Activated CD4-positive, CD25-positive, alpha-beta regulatory T cell (primary cell): ENCODE measurements at regions not wholly inside any gene's neighbourhood (a gene's known extent, or its start where the extent isn't known, plus 50 kb on each side); places are given as distances from the start of the nearest gene placed in this dataset.
A peak's percentile ranks its signal among the peaks of the same experiment; 100 is the strongest.

Experiments
- DNase-seq, 4 experiments: peaks; one replicate each; lab custom pipeline; 2025; lab: John Stamatoyannopoulos, UW

DNA sequence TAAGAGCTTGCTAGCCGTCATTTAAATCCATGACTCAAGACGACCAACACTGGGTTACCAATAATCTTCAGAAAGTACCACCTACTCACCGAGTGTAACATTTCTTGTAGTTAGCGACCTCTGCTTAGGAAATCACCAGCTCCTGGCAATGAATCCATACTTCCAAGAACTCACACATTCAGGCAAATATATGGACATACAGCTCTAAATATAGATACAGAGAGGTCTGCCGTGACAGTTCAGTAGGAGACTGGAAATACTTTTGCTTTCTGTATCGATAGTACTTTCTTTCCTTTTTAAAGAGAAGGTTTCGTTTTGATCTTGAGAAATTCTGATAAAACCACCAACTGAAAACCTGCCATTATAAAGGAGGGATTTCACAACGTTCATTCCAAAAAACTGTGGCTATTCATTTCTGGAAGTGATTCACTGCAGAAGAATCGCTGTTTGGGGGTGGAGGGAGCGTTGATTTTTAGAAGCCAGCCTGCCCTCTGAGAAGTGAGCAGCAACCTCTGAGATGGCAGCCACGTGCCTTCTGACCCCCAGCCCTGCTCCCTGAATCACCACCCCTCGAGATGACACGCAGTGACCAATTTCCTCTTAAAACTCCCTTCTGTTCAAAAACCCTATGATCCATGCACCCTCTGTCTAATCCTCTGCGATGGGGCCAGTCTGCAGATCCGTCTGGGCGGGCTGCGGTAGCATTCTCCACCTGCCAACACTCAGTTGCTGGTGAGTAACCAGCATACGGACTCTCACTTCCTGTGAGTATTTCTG lies 179.0 kb upstream of the KLF14 start:
- DNase-seq, result peak; percentile 46 to 65 (median 53)

DNA sequence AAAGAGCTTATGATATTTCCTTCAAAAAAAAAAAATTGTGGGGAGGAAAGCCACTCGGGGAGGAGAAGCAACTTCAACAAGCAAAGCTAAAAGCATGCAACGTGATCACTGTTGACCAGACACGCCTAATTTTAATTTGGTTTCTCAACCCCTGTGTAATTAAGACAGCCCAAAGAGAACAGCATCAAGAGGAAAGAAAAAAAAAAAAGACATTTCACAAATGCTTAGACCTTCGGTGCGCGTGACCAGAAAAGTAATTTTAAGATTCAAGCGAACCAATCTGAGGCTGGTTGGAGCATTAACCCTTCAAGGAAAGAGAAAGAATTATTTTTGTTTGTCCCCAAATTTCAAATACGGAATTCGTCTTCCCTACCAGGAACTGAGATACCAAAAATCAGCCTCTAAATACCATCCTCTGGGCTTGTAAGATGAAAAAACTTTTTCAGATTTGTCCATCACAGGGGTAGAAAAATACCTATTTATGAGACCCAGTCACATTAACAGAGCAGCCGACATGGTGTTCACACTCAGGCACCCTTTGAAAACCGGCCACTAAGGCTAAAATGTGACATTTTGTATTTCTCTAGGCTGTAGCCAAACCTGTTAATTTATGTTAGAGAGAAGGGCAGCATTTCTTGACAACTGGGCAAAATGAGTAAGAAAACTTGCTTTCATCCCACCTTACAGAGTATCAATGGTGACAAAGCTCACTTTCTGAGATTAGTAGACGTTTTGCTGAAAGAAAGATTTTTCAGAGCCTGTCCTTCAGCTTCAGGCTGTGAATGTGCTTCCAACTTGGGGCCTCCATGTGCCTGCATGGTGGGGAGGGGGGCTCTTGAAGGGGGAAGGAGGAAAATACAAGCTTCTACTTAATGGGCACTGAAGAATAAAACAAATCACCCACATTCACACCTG lies 179.9 kb upstream of the KLF14 start:
- no peak for DNase-seq

DNA sequence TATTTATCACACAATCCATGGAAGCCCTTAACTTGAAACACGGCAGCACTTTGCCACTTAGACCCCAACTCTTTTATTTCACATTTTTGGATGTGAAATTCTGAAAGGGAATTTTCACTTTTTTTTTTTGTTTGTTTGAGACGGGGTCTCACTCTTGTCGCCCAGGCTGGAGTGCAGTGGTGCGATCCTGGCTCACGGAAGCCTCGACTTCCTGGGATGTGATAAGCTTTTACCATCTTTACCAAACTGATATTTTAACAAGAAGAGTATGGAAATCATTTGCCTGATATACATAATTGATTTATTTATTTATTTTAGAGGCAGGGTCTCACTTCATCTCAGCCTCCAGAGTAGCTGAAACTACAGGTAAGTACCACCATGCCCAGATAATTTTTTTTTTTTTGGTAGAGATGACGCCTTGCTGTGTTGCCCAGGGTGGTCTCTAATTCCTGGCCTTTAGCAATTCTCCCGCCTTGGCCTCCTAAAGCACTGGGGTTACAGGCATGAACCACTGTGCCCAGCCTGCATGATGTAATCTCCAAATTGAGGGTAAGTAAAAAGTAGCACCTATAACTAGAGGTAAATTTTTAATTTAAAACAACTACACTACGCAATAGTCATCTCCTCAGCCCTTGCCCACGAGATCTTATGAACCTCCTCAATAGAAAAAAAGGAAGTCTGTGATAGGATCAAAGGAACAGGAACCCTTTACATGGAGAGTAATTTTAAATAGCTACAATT lies 180.7 kb upstream of the KLF14 start:
- no peak for DNase-seq

DNA sequence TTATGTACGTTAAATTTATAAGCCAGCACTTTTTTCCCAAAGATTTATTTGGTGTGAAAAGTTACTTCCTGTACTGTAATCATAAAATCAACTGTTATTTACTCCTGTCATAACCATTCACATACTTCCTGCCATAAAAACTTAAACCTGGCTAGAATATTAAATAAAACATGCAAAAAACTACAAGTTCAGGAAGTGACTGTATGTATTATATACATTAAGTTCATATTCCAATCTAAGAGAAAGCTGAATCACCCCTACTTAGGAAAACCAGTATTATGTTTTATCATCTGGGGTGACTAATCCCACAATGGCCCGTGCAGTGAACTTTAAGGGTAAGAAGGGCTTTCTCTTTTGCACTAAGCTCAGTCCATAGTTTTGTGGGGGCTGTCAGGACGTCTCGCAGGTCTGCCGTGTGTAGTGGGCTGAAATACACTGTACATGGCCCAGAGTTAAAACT lies 183.7 kb upstream of the KLF14 start:
- no peak for DNase-seq

DNA sequence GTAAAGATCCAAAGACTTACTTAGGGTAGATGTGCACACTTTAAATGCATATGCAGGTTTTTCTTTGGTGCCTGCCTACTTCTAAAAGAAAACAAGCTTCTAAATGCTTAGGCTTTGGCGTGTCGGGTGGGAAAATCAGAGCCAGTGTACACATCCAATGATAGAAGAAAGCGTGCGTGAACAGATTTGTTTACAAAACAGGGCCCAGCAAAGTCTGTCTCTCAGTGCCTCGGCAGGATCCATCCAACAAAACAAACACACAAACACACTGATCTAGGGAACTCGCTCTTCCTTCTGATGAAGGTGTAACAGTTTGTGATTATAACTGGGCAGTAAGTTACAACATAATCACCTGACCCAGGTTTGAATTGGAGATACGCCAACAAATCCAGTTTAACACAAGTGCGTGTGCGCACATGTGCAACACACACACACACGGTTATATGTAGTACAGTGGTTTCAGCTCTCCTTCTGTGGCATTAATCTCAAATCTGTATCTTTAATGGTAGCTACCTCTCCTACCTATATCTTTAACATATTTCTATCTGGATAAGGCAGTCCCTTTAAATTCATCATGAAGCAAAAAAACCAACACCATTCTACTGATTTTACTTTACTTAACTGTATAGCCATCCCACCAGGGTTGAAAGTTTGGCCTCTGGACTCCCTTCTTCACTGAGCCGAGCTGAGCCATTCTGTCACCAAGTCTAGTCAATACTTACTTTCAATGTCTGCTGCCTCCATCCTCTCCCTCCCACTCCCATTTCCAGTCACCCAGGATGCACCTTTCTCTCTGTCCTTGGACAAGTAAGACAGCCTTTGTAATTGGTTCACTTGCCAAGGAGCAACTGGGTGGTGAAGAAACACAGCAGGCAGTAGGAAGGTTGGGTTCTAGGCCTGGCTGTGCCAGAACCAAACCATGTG lies 184.4 kb upstream of the KLF14 start:
- DNase-seq, result no peak

DNA sequence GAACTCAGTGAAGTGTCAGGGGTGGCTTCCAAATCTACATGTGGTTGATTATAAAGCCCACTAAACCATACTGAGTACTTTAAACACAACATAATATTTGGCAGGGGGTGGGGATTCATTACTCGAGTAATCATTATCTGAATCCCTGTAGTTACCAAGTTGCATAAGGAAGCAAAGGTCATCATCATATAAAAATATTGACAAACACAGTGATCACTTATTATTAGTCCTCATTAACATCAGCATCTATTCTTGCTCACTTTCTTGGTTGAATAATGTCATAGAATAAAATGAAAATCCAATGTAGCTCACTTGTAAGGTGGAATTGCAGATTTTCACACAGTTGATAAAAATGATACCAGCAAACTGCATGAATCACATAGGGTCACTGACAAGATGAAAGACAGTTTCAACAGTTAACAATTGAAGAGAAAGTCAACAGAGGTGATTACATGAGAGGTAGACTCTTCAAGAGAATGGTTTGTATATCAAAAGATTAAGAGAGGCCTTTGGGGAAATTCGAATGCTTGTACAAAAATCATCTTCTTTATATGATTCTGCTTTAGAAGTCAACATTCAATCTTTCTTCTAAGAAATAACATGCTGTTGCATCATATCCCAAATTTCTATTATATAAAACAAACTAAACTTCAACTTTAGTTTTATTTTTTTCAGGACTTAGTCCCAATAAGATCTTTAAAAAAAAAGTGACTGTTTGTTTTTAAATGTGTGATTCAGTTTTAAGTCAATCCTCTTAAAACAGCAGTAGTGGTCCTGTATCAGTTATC lies 185.5 kb upstream of the KLF14 start:
- no peak for DNase-seq

DNA sequence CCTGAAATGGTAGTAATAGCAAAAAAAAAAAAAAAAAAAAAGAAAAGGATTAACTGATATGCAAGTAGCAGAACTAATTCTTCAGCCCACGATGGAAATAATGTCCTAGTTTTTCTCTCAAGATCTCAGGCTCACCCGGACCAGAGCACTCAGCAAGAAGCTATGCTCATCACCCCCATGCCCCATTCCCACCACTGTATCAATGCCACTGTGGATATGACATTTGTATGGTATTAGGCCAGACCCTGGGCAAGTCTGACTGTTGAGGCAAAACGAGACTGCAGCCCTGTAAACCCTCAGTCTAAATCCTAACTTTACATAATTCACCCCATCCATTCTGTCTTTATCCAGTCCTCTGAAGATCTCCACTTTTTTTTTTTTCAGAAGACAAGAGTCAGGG lies 186.1 kb upstream of the KLF14 start:
- DNase-seq, result no peak

DNA sequence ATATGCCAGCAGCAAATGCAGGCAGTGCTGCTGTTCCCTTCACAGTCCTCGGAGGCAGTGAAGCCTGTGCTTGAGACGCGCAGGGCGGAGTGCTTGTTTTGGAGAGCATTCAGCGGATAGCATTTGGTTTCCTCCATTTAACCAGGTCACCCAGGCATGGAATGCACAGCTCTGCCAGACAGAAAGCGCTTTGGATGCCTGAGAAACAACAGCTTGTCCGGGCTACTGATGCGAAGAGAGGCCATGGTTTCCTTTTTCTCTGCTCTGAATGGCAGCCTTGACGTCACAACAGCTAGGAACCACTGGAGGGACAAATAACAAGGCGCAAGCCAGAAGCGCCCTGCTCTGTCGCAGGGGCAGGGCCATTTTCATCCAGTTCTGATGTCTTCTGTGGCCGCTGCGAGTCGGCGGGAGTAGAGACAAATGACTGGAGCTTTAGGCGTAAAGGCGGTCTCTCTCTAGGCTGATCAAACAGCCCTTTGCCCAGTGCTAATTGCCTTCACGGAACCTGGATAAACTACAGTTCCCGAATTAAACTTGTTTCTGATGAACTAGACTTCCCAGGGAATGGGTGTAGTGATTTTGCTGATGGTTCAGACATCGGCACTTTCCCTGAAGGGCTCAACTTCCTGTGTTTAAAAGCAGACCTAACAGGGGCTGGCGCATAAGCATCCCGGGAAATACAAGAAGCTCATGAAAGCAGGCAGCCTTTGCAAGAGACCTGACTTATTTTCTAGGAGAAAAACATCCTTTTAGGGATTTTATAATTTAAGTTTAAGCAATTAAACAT lies 187.6 kb upstream of the KLF14 start:
- DNase-seq, result no peak

DNA sequence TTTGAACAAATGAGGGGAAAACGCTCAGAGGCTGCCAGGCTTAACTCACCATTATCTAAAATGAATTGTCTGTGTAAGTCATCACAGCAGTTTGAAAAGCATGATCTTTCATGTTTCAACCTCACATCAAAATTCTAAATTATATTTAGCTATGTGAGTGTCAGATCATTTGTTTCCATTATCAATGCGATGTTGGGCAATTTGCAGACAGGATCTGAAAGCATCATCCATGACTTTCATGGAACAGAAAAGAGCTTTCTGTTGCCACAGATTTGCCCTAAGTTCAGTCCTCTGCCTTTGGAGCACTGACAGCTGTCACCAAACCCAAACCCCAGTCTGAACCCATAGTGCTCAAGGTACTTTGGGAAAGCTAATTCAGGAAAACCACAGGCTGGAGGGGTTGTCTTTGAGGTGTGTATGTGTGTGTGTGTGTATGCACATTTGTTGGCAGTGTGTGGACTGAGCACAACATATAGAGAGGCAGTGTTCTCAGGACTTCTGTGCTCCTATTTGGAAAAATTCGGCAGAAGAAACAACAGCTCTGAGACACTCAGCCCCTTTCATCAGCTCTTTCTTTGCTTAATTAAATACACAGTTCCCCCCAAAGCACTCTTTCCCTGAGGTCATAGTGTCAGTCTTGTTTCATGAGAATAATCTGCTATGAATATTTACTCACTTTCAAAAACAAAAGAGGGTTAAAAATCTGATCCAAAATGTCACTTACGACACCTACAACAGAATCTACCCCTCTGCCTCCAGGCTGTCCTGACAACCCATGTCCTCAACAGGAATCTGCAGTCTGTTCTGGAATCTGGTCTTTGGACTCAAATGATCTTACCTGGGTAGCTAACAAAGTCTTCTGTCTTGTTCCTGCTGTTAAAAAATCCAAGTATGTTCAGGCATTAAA lies 188.5 kb upstream of the KLF14 start:
- DNase-seq, result no peak

DNA sequence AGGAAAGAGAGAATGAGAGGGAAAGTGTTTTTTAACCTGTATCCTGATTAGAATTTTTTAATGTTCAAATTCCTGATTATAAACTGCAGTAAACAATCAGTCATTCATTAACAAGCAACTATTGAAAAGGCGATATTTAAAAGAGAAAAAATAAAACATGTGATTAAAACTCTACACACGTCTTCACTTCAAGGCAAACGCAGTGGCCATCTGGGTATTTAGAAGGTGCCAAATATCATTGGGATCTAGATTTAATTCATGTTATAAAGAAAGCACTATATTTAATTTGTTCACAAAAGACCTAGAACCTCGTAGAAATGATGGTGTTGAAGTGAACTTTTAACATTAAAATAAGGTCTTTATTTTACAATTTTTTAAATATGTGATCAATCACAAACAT lies 189.4 kb upstream of the KLF14 start:
- DNase-seq, result no peak

DNA sequence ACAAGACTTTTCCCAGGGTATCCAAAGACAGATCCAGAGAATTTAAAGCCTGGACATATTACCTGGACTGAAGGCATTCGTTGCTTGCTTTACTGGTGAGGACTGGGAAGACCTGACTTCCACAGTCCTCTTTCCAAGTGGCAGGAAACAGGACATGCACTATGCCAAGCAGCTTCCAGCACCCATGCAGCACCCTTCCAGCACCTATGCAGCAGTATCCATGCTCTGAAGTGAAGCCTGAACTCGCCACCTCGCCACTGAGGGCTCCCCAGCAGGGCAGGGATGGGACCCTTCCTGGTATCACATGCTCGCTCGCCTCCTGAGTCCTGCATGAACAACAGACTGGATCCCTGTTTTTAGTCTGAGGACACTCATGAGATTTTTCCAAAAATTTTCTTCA lies 189.9 kb upstream of the KLF14 start:
- no peak for DNase-seq

DNA sequence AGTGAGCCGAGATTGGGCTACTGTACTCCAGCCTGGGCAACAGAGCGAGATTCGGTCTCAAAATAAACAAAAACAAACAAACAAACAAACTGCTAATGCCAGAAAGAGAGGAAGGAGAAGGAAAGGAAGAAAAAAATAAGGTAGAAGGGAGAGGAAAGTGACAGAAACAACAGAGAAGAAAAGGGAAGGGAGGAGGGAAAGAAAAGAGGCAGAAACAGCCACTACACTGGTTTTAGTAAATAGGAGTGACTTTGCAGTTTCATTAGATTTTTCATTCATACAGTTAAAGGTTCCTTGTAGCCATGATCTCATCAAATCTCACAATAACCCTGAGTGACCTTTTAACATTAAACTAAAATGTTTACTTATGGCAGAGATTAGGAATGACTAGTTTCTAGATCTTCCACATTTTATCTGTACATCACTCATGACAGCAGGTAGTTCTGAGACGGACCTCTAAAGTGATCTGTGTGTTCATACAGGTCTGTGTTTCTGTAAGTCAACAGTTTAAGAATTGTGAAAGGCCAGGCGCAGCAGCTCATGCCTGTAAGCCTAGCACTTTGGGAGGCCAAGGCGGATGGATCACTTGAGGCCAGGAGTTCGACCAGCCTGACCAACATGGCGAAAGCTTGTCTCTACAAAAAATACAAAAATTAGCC lies 191.3 kb upstream of the KLF14 start:
- no peak for DNase-seq

DNA sequence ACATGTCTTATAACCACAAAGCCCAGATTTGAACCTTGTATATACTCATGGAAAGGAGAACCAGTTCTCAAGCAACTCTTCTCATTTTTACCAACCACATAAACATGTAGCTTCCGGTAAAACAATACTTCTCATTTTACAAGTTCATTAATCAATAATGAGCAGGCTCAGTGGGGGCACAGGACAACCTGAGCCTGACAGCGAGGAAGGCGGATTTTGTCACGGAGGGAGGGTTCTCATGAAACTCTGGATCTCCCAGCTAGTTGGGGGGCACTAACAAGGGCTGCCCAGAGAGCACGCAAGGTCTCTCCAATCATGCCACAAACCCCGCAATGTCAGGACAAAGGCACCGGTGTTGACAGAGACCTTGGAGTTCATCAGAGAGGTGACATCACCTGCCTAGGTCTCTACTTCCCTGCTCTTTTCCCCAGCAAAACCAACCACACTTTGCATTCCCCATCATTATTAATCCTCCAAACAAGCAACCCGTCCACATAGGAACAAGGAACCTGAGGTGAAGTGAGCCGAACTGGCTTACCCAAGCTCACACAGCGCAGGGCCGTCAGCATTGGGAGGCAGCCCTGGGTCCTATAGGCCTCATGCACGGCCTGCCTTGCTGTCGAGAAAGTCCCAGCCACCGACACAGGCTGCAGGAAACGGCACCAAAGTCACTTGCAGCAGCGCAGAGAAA lies 192.1 kb upstream of the KLF14 start:
- DNase-seq, result no peak

DNA sequence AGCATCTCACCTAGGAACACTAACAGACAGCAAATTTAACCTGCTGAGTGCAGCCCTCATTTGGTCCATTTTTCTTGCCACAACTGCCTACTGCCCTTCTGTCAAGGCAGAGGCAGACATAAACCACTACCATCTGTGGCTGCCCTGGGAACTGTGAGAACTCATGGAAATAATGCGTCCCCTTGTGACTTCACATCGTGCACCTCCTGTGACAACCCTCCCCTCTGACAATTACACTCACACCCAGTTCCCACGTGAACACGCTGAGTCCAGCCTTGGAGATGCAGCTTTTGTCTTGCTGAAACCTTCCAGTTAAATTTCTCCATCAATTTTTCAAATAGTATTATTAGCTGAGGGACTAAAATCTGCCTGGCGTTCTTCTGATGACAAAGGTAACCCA lies 193.1 kb upstream of the KLF14 start:
- no peak for DNase-seq

DNA sequence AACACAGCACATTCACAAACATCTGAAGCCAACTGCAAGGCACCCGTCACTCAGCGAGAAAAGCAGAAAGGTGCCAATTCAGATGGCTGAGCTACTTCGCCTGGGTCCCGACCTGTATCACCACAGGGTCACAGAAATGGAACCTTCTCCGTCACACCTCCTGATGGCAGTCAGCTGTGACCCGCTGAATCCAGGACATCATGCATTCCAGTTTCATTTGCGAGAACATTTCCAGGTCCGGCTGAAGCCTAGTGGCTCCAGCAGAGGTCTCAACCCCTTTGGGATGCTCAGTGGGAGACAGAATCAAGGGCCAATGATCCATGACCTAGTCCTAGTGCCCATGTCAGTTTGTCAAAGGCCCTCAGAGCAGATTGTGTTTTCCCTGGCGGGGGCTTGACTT lies 193.6 kb upstream of the KLF14 start:
- no peak for DNase-seq

DNA sequence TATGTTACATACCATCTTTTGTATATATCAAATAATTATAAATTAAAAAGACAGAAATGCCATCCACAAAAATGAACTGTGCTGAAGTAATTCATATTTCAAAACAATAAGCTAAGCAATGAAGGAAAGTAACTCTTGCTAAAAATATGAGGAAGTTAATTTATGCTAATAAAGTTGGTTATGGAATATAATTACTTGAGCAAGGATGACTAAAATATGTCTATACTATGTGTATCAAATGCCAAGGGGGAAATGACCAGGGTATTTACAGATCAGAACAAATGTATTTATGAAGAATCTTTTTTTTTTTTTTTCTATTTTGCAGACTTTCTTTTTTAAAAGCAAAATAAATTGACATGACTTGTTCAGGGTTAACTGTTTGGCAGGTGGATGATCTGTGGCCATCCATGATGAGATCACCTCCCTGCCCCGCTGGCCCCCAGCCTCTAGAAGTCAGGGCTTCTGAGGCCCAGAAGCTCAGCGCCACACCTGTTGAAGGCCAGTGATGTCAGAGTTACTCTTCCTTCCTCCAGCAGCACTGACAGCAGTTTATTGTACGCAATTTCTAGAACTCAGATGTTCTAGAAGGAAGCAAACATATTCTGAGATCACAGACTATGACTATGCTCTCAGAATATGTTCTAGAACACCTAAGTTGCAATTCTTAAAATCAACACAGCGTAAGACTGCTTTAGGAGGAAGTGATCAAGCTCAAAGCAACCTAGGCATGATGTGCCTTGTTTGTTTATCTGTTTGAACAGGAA lies 196.1 kb upstream of the KLF14 start:
- peak in 1 of 4 experiments; percentile 29 for DNase-seq

DNA sequence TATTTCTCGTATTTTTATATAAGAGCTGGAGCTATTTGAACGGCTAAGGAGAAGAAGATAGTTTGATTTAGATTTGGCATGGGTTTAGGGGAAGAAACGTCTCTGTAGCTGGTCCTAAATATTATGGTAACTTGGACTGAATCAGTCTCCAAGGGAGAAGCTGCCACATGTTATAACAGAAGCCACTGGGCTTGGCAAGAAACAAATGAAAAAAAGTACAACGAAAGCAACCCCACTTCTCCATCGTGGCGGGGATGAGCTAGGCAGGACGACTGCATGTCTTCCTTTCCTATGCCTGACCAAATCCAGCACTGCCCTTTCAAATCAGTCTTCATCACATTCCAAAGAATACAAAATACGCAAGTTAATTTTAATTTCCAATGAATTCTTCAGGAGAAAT lies 196.7 kb upstream of the KLF14 start:
- no peak for DNase-seq
